GM19099 (cell line): ENCODE measurements at regions not wholly inside any gene's neighbourhood (a gene's known extent, or its start where the extent isn't known, plus 50 kb on each side); places are given as distances from the start of the nearest gene placed in this dataset.

Experiments
- POLR2A ChIP-seq: IDR thresholded peaks from 3 replicates; pipeline ENCODE4 v1.6.1; 2011; ENCODE audit warnings: low read depth; ENCODE audit not compliant: insufficient read length; ENCODE audit errors: extremely low read depth

DNA sequence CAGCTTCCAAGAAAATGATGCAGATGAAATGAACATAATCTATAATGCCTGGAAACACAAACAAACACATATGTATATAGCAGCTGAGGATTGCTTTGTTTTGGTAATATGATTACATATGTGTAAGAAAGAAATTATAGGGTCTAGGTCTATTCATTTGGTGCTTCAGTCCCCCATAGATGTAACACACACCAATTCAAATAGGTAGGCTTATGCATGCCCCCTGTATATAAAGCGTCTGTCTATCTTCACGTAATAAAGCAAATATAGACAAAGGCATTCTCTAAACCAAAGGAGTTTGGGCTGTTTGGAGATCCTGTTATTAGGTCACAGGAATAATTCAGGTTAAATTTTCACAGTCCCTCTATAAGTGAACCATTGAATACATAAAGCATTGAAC is 270.4 kb upstream of the SGK1 start:
- no peak for TF ChIP-seq POLR2A

DNA sequence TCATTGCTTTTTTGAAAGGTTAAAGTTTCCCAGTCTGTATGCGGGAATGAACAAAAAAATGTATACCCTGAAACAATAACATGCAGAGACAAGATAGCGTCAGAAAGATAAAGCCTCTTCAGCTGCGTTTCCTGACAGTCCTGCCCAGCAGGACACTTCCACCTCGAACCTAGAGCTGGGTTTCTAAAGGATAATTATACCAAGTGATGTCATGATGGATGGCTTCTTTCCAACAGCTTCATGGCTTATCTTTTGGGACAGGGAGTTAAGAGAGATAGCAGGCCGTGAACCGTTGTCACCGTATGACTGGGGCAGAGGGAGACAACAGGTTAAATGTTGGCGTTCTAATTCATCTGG is 267.6 kb upstream of the SGK1 start:
- no peak for TF ChIP-seq POLR2A

DNA sequence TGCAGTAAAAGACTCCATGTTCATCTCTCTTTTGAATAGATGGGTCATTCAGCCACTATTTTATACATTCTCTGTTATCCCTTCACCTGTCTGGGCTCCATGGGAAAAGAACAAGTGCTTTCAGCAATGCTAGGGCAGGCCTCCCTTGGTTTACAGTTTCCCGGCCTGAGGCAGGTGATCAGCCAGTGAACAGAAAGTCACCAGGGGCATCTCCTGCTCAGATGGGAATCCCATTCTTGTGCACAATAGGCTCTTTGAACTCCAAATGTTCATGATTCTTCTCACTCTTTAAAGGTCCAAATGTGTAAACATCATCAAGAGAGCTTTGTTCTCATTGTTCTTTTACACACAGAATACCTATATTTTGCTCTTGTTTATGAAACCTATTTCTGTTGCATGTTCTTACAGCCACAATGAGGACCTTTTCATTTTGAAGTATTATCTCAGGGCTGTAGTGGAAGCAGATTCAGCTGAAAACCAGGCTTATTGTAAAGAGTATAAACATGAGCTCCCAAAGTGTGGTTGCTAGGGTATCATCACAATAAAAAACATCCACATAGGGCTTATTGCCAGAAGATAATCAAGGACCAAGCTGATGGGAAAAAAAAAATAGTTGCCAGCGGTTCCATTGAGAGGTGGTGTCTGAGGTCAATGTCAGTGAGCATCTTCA is 267.1 kb upstream of the SGK1 start:
- TF ChIP-seq POLR2A: no peak

DNA sequence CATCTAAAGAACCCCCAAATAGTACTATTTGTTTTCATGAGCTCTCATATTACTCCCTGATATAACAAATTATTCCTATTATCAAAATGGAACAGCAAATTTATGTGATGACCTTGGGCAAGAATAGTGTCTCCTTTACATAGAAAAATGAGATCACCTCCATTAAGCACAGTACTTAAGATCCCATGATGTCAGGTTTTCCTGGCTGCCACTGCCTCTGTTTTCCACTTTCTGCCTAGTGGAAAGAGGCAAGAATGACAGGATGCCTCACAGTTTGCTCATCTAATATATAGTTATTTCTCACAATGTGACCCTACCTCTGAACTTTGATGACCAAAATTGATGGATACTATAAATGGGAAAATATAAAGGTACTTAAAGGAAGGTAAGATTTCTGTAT is 260.1 kb upstream of the SGK1 start:
- TF ChIP-seq POLR2A: no peak

DNA sequence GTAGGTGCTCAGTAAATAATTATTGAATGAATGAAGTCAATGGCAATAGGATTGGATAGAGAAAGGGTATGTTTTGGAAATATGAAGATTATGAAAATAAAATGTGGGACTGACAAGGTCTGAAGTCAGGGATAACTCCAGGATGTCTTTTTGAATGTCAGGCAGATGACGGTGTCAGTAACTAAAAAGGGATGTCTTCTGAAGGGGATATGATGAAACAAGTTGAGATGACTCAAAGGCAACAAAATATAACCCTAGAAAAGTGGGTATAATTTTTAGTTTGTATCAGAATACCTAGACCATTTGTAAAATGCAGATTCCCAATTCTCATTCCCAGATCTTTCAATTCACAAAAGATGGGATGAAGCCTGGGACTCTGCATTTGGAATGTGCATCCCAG is 257.3 kb upstream of the SGK1 start:
- TF ChIP-seq POLR2A: no peak

DNA sequence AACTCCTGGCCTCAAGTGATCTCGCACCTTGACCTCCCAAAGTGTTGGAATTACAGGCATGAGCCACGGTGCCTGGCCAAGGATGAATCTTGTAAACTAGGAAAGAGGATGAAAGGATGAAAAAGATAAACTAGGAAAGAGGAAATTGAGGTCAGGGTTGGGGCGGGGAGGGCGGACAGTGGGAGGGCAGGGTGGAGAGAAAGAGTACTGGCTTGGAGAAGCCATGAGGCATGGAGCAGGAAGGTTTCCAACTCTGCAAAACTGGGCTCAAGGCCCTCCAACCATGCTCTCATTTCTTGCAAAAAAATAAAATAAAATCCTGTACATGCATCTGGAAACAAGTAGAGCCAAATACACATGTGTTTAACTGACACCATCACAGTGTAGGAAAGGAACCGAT is 256.6 kb upstream of the SGK1 start:
- TF ChIP-seq POLR2A: no peak

DNA sequence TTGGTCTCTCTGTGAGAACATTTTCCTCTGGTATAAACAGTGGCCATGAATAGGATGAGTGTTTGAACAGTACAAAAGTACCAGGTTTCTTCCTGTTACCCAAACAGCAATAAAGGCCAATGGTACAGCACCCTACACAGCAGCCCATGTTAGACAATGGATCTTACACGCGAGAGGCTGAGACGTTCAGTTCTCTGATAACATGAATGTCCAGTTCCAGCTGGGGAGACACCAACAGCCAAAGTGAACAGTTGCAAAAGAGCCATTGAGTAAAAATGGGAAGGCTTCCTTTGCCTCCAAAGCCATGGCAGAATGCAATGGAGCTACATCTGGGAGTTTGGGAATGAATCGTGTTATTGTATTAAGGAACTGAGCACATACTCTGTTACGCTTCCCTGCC is 246.8 kb upstream of the SGK1 start:
- TF ChIP-seq POLR2A: no peak

DNA sequence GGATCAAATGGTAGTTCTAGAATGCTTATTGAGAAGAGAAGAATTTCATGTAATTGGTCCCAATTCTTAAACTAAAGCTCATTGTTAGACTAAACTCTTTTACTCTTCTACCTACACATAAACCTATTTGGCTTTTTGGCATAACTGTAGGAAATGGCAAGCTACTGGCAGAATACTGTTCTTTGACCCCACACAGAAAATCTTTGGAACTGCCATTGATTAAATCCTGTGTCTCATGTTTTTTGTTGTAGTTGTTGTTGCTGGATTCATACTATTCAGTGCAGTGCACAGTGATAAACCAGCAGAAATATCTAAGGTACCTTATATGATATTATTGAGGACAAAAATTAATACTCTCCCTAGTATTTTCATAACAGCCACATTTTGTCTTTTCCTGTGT is 242.1 kb upstream of the SGK1 start:
- no peak for TF ChIP-seq POLR2A

DNA sequence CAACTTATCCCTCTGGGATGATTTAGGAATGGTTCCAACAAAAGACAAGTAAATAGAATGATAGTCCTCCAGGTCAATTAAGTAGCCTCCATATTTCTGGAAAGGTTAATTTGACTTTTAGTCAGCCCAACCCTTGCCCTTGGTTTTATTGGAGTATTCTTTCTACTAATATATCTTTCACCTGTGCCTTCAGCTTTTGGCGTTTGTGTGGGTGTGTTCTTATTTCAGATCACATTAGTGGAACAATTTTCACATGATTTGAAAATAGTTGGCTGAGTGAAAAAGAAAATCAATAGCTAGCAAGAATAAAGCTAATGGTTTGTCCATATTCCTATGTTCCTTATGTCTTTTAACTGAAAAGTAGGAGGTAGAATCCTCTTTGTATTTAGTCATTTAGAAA is 239.6 kb upstream of the SGK1 start:
- no peak for TF ChIP-seq POLR2A

DNA sequence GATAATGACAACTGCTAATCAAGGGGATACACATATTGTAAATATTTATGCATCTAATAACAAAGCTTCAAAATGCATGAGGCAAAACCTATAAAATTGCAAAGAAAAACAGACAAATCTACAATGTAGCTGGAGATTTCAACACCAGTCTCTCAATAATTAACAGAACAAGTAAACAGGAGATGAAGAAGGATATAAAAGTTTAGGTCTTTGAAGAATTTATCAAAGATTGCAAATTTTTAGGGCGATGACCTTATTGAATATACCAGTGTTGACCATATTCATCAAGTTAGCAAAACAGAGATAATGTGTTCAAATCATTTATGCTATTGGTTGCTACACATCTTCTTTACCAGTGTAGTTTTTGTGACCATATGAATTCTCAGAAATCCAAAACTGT is 237.8 kb upstream of the SGK1 start:
- no peak for TF ChIP-seq POLR2A

DNA sequence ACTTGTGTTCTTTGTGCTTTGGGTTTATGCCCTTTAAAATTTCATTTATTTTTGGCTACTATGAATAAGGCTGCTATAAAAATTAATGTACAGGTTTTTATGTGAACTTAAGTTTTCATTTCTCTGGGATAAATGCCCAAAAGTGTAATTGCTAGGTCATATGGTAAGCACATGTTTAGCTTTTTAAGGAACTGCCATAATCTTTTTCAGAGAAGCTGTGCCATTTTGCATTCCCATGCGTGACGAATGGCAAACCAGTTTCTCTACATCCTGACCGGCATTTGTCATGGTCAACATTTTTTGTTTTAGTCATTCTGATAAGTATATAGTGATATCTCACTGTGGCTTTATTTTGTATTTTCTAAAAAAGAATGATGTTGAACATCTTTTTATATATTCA is 236.0 kb upstream of the SGK1 start:
- no peak for TF ChIP-seq POLR2A

DNA sequence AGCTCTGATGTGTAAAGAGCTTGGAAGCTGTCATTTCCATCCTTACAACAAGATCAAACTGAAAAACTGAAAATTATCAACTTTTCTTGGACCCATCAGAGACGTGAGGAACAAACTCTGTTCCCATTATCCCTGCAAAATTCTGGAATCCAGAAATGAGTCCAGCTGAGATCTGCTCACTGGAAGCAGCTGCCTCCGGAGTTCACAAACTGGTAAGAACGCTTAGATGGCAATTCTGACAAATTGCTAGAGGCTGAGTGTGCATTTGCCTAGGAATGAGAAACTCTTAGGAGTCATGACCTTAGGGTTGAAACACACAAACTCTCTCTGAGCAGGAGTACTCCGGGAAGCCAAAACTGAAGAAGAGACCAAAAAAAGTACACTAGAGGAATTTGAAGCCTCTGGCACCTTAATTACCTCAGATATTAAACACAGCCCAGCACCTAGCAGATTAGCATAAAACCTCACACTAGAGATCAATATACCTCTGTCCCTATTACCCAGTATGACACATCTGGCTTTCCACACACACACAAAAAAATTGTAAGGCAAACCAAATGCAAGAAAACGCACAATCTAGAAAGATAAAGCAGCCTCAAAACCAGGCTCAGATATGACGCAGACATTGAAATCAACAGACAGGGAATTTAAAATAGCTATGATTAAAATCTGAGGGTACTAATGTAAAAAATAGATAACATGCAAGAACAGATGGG is 233.5 kb upstream of the SGK1 start:
- no peak for TF ChIP-seq POLR2A

DNA sequence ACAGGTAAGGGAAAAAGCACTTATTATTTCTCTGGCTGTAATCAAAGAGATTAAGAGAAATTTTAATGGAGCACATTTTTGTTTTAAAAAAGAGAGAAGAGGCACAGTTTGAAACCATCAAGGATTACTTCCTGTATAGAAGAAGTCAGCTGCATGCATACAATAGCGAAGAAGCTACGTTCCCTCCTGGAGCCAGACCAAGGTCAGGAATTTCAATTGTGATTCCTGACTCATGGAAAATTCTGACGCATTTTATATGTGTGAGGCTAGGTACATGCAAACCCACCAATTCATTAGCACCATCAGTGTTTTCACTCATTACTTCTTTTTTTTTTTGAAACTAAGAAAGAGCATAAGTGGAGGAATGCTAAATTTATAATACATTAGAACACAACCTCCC is 232.7 kb upstream of the SGK1 start:
- no peak for TF ChIP-seq POLR2A

DNA sequence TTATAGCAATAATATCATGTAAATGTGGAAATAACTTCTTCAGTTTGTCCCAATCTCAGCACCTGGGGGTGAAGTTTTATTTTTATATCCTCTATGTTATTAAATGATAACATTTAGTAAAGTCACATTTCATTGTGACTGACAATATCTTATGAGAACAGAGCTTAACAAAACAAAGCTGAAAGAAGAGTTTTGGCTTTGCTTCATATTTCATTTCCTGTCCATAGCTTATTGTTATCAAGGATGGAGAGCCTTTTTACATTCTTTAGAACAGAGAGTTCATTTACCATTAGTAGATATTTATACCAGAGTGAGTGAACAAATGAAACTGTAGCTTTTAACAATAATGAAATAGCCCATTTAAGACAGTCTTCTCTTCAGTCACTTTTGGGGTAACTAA is 231.9 kb upstream of the SGK1 start:
- no peak for TF ChIP-seq POLR2A

DNA sequence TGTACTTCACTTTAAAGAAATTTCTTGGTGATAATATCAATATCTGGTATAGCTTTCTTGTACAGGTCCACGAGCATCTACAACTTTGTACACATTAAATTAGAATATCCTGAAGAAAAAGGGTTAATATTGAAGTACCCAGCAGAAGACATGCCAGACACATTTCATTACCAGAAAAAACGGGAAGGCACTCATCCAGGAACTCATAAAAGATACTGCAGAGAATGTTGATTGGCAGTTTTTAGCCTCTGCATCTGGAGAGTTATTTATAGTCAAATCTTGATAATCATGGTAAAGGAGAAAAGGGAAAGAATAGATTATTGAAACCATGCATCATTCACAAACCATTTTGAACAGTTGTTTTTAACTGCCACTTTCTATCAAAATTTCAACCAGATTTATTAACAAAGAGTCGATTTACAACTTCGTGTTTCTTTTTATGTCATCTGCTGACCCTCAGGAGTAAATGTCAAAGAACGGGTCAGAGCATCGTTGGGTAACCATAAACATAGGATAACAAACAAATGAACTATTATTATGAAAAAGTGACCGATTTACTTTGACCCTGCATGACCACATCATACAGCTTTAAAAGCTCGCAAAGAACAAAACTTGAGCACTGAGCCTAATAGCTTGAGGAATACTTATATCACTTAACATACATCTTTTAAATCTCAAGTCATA is 229.2 kb upstream of the SGK1 start:
- no peak for TF ChIP-seq POLR2A

DNA sequence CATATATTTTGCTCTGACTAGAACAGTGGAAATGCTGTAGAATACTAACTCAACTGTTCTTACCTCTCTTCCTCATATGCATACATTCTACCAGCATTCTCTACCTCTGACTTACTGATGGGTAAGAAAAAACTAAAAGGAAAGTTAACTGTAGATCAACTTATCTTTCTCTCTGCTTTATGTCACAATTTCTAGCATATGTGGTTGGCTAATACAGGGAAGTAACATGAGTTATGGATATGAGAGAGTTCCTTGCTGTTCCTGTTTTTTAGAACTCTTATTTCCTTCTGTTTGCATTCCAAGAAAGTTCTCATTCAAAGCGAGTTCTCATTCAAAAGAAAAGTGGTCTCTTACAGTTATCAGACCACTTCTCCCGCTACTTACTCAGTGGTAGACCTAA is 226.8 kb upstream of the SGK1 start:
- no peak for TF ChIP-seq POLR2A
